Upper lobe of left lung (tissue), 6 donors: ENCODE measurements at regions not wholly inside any gene's neighbourhood (a gene's known extent, or its start where the extent isn't known, plus 50 kb on each side); places are given as distances from the start of the nearest gene placed in this dataset.
A peak's percentile ranks its signal among the peaks of the same experiment; 100 is the strongest.

Experiments used
- ATAC-seq, 2 donors: fragments of 200-7000 bp; cut with Tn5 transposase; one replicate each; pipeline ENCODE4 v1.9.1; 2022; ENCODE audit warnings: mild to moderate bottlenecking in 2 of 2, moderate library complexity in 2 of 2; ENCODE audit not compliant: low FRiP score in 2 of 2
- DNase-seq, 2 donors: peaks; one replicate each; pipeline ENCODE4 v3.0.0-alpha.2; 2019 to 2020
- H3K27ac ChIP-seq, 4 donors: fragments of 200-600 bp; sonication (generic); one replicate each; pipeline ENCODE4 v1.5.1; 2016 to 2019
- H3K27me3 ChIP-seq, 4 donors: fragments of 200-600 bp; sonication (generic); one replicate each; pipeline ENCODE4 v1.5.1; 2017 to 2019
- H3K36me3 ChIP-seq, 4 donors: fragments of 200-600 bp; sonication (generic); one replicate each; pipeline ENCODE4 v1.5.1; 2016 to 2019
- H3K4me1 ChIP-seq, 4 donors: fragments of 200-600 bp; sonication (generic); one replicate each; pipeline ENCODE4 v1.5.1; 2018 to 2019
- H3K4me3 ChIP-seq, 4 donors: fragments of 200-600 bp; sonication (generic); one replicate each; pipeline ENCODE4 v1.5.1; 2017 to 2019; ENCODE audit warnings: mild to moderate bottlenecking in 2 of 4, moderate library complexity in 1 of 4
- H3K9me3 ChIP-seq, 4 donors: fragments of 200-600 bp; sonication (generic); one replicate each; pipeline ENCODE4 v1.5.1; 2018 to 2019
- EP300 ChIP-seq, 4 donors: sonication (generic); formaldehyde crosslinking; IDR thresholded peaks; one replicate each; pipeline ENCODE4 v1.5.1; 2017; ENCODE audit warnings: antibody characterized with exemption in 4 of 4, control low read depth in 2 of 4
- POLR2A ChIP-seq, 4 donors: fragments of 450-650 bp; IDR thresholded peaks; one replicate each; pipeline ENCODE4 v1.5.1; 2016 to 2017; ENCODE audit warnings: antibody characterized with exemption in 4 of 4, mild to moderate bottlenecking in 2 of 4
- POLR2AphosphoS5 ChIP-seq, 2 donors: sonication (generic); formaldehyde crosslinking; IDR thresholded peaks; one replicate each; pipeline ENCODE4 v1.5.1; 2017; ENCODE audit warnings: antibody characterized with exemption in 2 of 2
- WGBS, 2 donors: methylation state at CpG; one replicate each; pipeline ENCODE4 v1.1.5; 2017 to 2018; 5-methylcytosine and 5-hydroxymethylcytosine counted together
- TF ChIP-seq, protein P1 (sequence below), 6 experiments: fragments of 450-650 bp in 4 of 6; fragments of 200-600 bp in 2 of 6; sonication (generic) in 2 of 6; IDR thresholded peaks; one replicate each; pipeline ENCODE4 v1.5.1; 2016 to 2019; ENCODE audit warnings: antibody characterized with exemption in 6 of 6
- donor health status: DM: no; HTN: no; CAD: no; lungs with moderate emphysema.
- donor health status: DM: no; HTN: yes; CAD: no; lungs with severe emphysema.

DNA sequence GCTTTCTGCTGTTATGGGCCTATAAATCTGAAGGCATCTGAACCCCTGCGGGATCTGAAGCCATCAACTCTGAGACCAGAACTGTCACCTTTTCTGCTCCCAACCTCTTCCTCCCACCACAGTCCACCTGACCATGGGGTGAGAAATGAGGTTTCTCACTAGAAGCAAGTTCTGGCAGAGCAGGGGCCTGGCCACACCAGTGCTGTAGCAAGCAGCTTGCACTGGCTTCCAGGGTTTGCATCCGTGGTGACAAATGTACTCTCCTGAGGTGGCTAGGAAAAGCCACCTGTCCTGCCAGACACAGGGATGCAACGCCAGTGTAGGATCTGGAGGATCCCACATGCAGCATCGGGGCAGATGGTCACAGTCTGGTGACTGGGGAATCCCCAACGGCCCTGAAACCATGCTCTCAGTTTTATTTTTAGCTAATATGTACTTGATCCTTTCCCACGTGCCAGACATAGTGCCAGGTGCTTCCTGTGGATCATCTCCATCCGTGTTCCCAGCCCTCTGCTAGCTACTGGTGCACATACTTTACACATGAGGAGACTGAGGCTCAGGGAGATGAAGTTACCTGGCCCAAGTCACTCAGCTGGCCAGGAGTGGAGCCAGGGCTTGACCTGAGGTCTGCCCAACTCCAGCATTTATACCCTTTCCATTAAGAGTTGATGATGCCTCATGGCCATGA is 122.1 kb upstream of the SPACA1 start:
- Histone ChIP-seq H3K27ac (no peak overlapping the region), H3K36me3 (no peaks in the 10 kb centered on the region), H3K4me1 (peaks cover 0 to 7% (median 2%) of the 10 kb centered on the region in 4 donors), H3K27me3 (no peaks in the 10 kb centered on the region), H3K4me3 (no peak overlapping the region), H3K9me3 (no peaks in the 10 kb centered on the region)
- WGBS, 2 donors: 57 to 63% methylated on average over 7 of the region's 7 CpGs
- ATAC-seq: no peak
- TF ChIP-seq, protein P1, sequence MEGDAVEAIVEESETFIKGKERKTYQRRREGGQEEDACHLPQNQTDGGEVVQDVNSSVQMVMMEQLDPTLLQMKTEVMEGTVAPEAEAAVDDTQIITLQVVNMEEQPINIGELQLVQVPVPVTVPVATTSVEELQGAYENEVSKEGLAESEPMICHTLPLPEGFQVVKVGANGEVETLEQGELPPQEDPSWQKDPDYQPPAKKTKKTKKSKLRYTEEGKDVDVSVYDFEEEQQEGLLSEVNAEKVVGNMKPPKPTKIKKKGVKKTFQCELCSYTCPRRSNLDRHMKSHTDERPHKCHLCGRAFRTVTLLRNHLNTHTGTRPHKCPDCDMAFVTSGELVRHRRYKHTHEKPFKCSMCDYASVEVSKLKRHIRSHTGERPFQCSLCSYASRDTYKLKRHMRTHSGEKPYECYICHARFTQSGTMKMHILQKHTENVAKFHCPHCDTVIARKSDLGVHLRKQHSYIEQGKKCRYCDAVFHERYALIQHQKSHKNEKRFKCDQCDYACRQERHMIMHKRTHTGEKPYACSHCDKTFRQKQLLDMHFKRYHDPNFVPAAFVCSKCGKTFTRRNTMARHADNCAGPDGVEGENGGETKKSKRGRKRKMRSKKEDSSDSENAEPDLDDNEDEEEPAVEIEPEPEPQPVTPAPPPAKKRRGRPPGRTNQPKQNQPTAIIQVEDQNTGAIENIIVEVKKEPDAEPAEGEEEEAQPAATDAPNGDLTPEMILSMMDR (IDR thresholded peaks at IDR 0.05): no peak
- TF ChIP-seq POLR2AphosphoS5 (IDR thresholded peaks at IDR 0.05): no peak
- TF ChIP-seq POLR2A (IDR thresholded peaks at IDR 0.05): no peak
- no peak for TF ChIP-seq EP300 (IDR thresholded peaks at IDR 0.05)
- DNase-seq: no peak

DNA sequence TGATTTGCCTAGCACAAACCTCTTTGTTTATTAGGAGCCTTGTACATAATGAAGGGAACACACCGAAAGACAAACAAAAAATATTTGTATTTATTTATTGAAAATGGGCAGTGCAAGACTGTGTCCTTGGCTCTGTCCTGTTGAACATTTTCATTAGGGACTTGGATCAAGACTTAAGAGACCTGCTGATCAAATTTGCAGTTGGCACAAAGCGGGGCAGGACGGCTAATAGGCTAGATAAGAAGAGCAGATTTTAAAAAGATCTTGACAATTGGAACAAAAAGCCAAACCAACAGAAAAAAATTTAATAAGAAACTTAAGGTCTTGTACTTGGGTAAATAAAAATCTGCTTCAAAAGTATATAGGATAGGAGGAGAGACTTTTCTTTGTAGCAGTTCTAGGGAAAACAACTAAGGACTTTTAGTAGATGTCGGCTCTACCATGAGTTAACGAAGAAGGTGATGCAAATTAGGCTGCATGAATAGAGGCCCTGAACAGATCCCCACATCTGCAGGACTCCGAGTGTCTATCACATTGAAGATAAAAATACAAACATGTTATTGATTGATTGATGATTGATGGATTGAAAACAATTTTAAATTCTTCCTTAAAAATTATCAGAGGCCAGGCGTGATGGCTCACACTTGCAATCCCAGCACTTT is 124.1 kb upstream of the SPACA1 start:
- no peak for ATAC-seq
- WGBS, 2 donors: 92 to 93% methylated on average over 7 of the region's 7 CpGs

GRCh38 chr6:87922947-87923330 is 124.7 kb upstream of the SPACA1 start:
- WGBS, 2 donors: 19 to 21% methylated on average over 2 of the region's 2 CpGs
- TF ChIP-seq, protein P1 (IDR thresholded peaks at IDR 0.05): no peak
- TF ChIP-seq EP300 (IDR thresholded peaks at IDR 0.05) (no peak), POLR2AphosphoS5 (IDR thresholded peaks at IDR 0.05) (no peak), POLR2A (IDR thresholded peaks at IDR 0.05) (no peak)
- H3K36me3 ChIP-seq: no peaks in the 10 kb centered on the region

More for the DNA sequence above, 124.1 kb upstream of the SPACA1 start:
- no peak for DNase-seq
- Histone ChIP-seq H3K36me3 (no peaks in the 10 kb centered on the region), H3K4me1 (peaks cover 0 to 7% (median 0%) of the 10 kb centered on the region in 4 donors), H3K4me3 (no peak overlapping the region), H3K27ac (no peak overlapping the region), H3K27me3 (no peaks in the 10 kb centered on the region), H3K9me3 (no peaks in the 10 kb centered on the region)
- TF ChIP-seq EP300 (IDR thresholded peaks at IDR 0.05) (no peak), POLR2A (IDR thresholded peaks at IDR 0.05) (no peak), POLR2AphosphoS5 (IDR thresholded peaks at IDR 0.05) (no peak)
- TF ChIP-seq, protein P1 (IDR thresholded peaks at IDR 0.05): no peak

DNA sequence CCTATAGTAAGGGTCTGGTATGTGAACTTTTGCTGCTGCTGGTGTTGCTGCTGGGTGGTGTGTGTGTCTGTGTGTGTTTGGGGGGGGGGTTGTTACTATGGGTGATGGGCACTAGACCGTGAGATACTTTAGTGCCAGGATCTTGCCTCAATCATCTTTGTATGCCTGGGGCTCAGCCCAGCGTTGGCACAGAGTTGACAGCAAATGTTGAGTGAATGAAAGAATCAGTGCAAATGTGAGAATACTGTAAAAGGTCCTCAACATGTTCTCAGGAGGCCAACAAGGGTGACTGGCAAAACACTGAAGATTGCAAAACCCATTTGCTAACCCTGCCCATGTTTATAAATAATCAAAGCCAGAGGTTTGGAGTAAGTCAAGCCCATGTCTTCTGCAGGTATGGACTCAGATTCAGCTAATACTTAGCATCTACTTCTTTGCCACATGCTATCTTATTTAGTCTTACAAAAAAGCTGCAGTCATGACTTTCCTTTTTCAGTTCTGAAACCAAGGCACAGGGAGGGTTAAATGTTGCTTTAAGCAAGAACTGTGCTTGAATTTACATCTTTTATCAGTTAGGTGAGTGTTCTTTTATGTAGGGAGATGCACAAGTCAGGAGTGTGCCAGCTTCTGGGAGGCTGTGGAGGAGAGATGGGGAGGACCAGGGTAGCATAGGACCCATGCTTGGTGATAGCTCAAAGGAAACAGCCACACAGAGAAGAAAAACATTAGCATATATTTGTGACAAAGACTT is 125.3 kb upstream of the SPACA1 start:
- H3K4me3 ChIP-seq: no peak overlapping the region
- no peak for DNase-seq
- H3K36me3 ChIP-seq: no peaks in the 10 kb centered on the region
- H3K9me3 ChIP-seq: no peaks in the 10 kb centered on the region
- TF ChIP-seq, protein P1 (IDR thresholded peaks at IDR 0.05): no peak
- no peak for TF ChIP-seq EP300 (IDR thresholded peaks at IDR 0.05)
- TF ChIP-seq POLR2A (IDR thresholded peaks at IDR 0.05): no peak
- TF ChIP-seq POLR2AphosphoS5 (IDR thresholded peaks at IDR 0.05): no peak
- WGBS, 2 donors: 54 to 55% methylated on average over 2 of the region's 2 CpGs
- no peaks in the 10 kb centered on the region for H3K27me3 ChIP-seq
- no peak overlapping the region for H3K27ac ChIP-seq
- ATAC-seq: no peak
- peaks cover 0 to 7% (median 0%) of the 10 kb centered on the region in 4 donors for H3K4me1 ChIP-seq

More at GRCh38 chr6:87922947-87923330, 124.7 kb upstream of the SPACA1 start:
- H3K4me1 ChIP-seq: peaks cover 0 to 7% (median 0%) of the 10 kb centered on the region in 4 donors
- no peaks in the 10 kb centered on the region for H3K27me3 ChIP-seq
- DNase-seq (peak in 1 of 2 donors; percentile 26), ATAC-seq (peak in 1 of 2 donors; percentile 47)
- H3K4me3 ChIP-seq: no peak overlapping the region
- H3K27ac ChIP-seq: no peak overlapping the region
- H3K9me3 ChIP-seq: no peaks in the 10 kb centered on the region
